ENCODE measurements at regions not wholly inside any gene's neighbourhood (a gene's known extent, or its start where the extent isn't known, plus 50 kb on each side); places are given as distances from the start of the nearest gene placed in this dataset.

DNA sequence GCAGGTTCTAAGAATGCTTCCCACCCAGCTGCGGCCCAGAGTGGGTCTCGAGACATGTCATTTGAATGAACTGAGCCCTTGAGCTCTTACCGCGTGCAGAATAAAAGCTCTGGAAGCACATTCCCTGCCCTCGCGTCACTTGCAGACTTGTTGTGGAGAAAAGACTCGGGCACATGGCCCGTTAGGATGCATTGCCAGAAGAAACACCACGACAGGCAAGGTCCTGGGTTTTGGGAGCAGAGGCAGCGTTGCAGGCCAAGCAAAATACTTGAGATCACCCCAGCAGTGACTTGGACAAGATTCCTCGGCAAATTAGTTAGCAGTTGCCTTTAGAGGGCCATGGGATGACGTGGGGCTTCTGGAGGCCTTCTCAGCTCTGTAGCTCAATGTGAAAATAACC is 170.8 kb upstream of the MSX2 start:
- BruUV-seq (replicated peaks), result no TSS peak
- no peaks in the 10 kb centered on the region for H3K36me3 ChIP-seq (ENCODE audit: control insufficient read depth in 1 of 2, insufficient read depth in 2 of 2, low read length in 2 of 2)
- peaks cover 4% of the 10 kb centered on the region; the same call in 1 of the 2 replicates for H3K27me3 ChIP-seq (ENCODE audit: insufficient read depth, low read length)
- no peak overlapping the region for H3K27ac ChIP-seq (ENCODE audit: low read depth, low read length)
- H3K79me2 ChIP-seq (ENCODE audit: insufficient read depth, low read length), result no peaks in the 10 kb centered on the region
- no peak for ATAC-seq
- DNase-seq (ENCODE audit: low read depth, low spot score), result no peak
- POLR2A ChIA-PET, result no interaction called here
- CTCF ChIA-PET, result no interaction called here
- no peak overlapping the region for H3K4me2 ChIP-seq (ENCODE audit: low read length)
- RAD21 ChIA-PET (ENCODE audit: low non-redundant PET in 1 of 2, low total read pairs in 2 of 2, uncharacterized antibody in 2 of 2, unreplicated experiment in 2 of 2), result no interaction called here
- H3K9ac ChIP-seq (ENCODE audit: low read length), result no peak overlapping the region
- H3K9me3 ChIP-seq (ENCODE audit: control insufficient read depth in 1 of 2, insufficient read depth in 1 of 2, low read depth in 1 of 2, low read length in 2 of 2), result no peaks in the 10 kb centered on the region
- H3K4me3 ChIP-seq (replicated peaks in 1 of 2; ENCODE audit: low read depth in 1 of 2, low read length in 2 of 2), result no peak overlapping the region
- H2AFZ ChIP-seq (ENCODE audit: low read depth, low read length, poor library complexity, severe bottlenecking), result no peak overlapping the region
- H3K4me1 ChIP-seq (ENCODE audit: control insufficient read depth in 1 of 2, insufficient read depth in 2 of 2, low read length in 2 of 2), result peaks cover 13 to 14% of the 10 kb centered on the region in 2 experiments
- intact Hi-C loops (cut with micrococcal nuclease), result no loop called here
- H3K9me2 ChIP-seq (ENCODE audit: insufficient read depth), result no peaks in the 10 kb centered on the region
- H4K20me1 ChIP-seq (ENCODE audit: insufficient read depth), result no peaks in the 10 kb centered on the region
- TF ChIP-seq SP1 (IDR thresholded peaks at IDR 0.05; ENCODE audit: low read depth), result no peak
- TF ChIP-seq ZFX (IDR thresholded peaks at IDR 0.05), result no peak

DNA sequence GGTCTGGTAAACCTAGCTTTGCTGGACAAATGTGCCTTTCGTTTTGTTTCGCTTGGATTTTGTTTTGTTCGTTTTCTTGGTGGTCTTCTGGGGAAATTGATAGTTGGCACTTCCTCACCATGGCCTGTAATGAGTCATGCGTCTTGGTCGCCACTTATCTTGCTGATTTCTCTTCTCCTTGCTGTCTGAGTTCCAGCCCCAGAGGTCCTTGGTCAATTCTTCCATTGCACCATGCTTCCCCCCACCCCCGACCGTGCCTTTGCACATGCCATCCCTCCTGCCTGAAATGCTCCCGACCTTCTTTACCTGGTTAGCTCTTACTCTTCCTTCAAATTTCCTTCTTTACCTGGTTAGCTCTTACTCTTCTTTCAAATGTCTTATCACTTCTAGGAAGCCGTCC is 168.7 kb upstream of the MSX2 start:
- Histone ChIP-seq H2AFZ (ENCODE audit: low read depth, low read length, poor library complexity, severe bottlenecking) (no peak overlapping the region), H3K4me2 (ENCODE audit: low read length) (no peak overlapping the region), H3K4me3 (replicated peaks in 1 of 2; ENCODE audit: low read depth in 1 of 2, low read length in 2 of 2) (no peak overlapping the region), H3K79me2 (ENCODE audit: insufficient read depth, low read length) (no peaks in the 10 kb centered on the region), H3K9me3 (ENCODE audit: control insufficient read depth in 1 of 2, insufficient read depth in 1 of 2, low read depth in 1 of 2, low read length in 2 of 2) (no peaks in the 10 kb centered on the region), H3K9me2 (ENCODE audit: insufficient read depth) (no peaks in the 10 kb centered on the region), H3K36me3 (ENCODE audit: control insufficient read depth in 1 of 2, insufficient read depth in 2 of 2, low read length in 2 of 2) (no peaks in the 10 kb centered on the region), H3K27ac (ENCODE audit: low read depth, low read length) (no peak overlapping the region), H3K4me1 (ENCODE audit: control insufficient read depth in 1 of 2, insufficient read depth in 2 of 2, low read length in 2 of 2) (no peaks in the 10 kb centered on the region), H3K27me3 (ENCODE audit: insufficient read depth, low read length) (peaks cover 19% of the 10 kb centered on the region; the same call in 1 of the 2 replicates), H4K20me1 (ENCODE audit: insufficient read depth) (no peaks in the 10 kb centered on the region), H3K9ac (ENCODE audit: low read length) (no peak overlapping the region)
- ChIA-PET RAD21 (ENCODE audit: low non-redundant PET in 1 of 2, low total read pairs in 2 of 2, uncharacterized antibody in 2 of 2, unreplicated experiment in 2 of 2) (no interaction called here), POLR2A (no interaction called here), CTCF (interaction anchor here (0.7 kb wide), 1 partner anchor 532 kb away, joined by 3 read pairs; no protein-coding TSS in a partner anchor)
- no TSS peak for BruUV-seq (replicated peaks)
- TF ChIP-seq CBX3 (IDR thresholded peaks at IDR 0.05; ENCODE audit: low read depth), result no peak
- TF ChIP-seq, protein P1, sequence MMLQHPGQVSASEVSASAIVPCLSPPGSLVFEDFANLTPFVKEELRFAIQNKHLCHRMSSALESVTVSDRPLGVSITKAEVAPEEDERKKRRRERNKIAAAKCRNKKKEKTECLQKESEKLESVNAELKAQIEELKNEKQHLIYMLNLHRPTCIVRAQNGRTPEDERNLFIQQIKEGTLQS (IDR thresholded peaks at IDR 0.05), result no peak
- TF ChIP-seq TCF7L2 (IDR thresholded peaks at IDR 0.05; ENCODE audit: borderline replicate concordance, extremely low read depth, insufficient read depth, insufficient read length), result no peak
- no peak for TF ChIP-seq EZH2phosphoT487 (IDR thresholded peaks at IDR 0.05; ENCODE audit: borderline replicate concordance)
- TF ChIP-seq, protein P2, sequence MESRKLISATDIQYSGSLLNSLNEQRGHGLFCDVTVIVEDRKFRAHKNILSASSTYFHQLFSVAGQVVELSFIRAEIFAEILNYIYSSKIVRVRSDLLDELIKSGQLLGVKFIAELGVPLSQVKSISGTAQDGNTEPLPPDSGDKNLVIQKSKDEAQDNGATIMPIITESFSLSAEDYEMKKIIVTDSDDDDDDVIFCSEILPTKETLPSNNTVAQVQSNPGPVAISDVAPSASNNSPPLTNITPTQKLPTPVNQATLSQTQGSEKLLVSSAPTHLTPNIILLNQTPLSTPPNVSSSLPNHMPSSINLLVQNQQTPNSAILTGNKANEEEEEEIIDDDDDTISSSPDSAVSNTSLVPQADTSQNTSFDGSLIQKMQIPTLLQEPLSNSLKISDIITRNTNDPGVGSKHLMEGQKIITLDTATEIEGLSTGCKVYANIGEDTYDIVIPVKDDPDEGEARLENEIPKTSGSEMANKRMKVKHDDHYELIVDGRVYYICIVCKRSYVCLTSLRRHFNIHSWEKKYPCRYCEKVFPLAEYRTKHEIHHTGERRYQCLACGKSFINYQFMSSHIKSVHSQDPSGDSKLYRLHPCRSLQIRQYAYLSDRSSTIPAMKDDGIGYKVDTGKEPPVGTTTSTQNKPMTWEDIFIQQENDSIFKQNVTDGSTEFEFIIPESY (IDR thresholded peaks at IDR 0.05; ENCODE audit: extremely low read depth, insufficient replicate concordance, low read length), result no peak
- ATAC-seq (no peak), DNase-seq (ENCODE audit: low read depth, low spot score) (no peak)
- intact Hi-C loops (cut with micrococcal nuclease), result no loop called here

All from HCT116 (cell line).